Calu3 (cell line): ENCODE measurements at regions not wholly inside any gene's neighbourhood (a gene's known extent, or its start where the extent isn't known, plus 50 kb on each side); places are given as distances from the start of the nearest gene placed in this dataset.

Experiments used
- BruUV-seq: library from RNA; stranded (reverse); fragments of 400-500 nt; replicated peaks from 2 replicates; lab custom pipeline; 2021; lab: Mats Ljungman, UMichigan
- CTCF ChIA-PET: fragments of 300-600 bp; sonication (Branson Sonifier 250); formaldehyde crosslinking; loops from one replicate; lab custom pipeline; 2022; ENCODE audit warnings: antibody characterized with exemption; lab: Charles Lee
- DNase-seq: peaks from one replicate; pipeline ENCODE4 v3.0.0; 2022
- H3K27ac Mint-ChIP-seq: one replicate; pipeline ENCODE4 v1.8.0; 2022; ENCODE audit warnings: mixed read lengths; ENCODE audit not compliant: unreplicated experiment
- H3K27me3 Mint-ChIP-seq: one replicate; pipeline ENCODE4 v1.8.0; 2022; ENCODE audit warnings: mixed read lengths; ENCODE audit not compliant: unreplicated experiment
- H3K36me3 Mint-ChIP-seq: one replicate; pipeline ENCODE4 v1.8.0; 2022; ENCODE audit warnings: mild to moderate bottlenecking, moderate library complexity, mixed read lengths; ENCODE audit not compliant: insufficient read depth, unreplicated experiment
- H3K4me1 Mint-ChIP-seq: one replicate; pipeline ENCODE4 v1.8.0; 2022; ENCODE audit warnings: mild to moderate bottlenecking, low read depth, mixed read lengths; ENCODE audit not compliant: unreplicated experiment
- H3K4me3 Mint-ChIP-seq: one replicate; pipeline ENCODE4 v1.8.0; 2022; ENCODE audit warnings: mild to moderate bottlenecking, low read depth, moderate library complexity, mixed read lengths; ENCODE audit not compliant: unreplicated experiment
- H3K9me3 Mint-ChIP-seq: one replicate; pipeline ENCODE4 v1.8.0; 2022; ENCODE audit warnings: low read depth, mixed read lengths; ENCODE audit not compliant: unreplicated experiment
- intact Hi-C: fragments of 100-400 bp; cut with micrococcal nuclease; formaldehyde crosslinking; loops from one replicate; pipeline ENCODE4 v1.10.0; 2022; ENCODE audit not compliant: unreplicated experiment
- TF ChIP-seq, protein P1 (sequence below): fragments of 200-600 bp; IDR thresholded peaks from one replicate; pipeline ENCODE4 v1.8.0; 2022; ENCODE audit warnings: antibody characterized with exemption; ENCODE audit not compliant: unreplicated experiment

DNA sequence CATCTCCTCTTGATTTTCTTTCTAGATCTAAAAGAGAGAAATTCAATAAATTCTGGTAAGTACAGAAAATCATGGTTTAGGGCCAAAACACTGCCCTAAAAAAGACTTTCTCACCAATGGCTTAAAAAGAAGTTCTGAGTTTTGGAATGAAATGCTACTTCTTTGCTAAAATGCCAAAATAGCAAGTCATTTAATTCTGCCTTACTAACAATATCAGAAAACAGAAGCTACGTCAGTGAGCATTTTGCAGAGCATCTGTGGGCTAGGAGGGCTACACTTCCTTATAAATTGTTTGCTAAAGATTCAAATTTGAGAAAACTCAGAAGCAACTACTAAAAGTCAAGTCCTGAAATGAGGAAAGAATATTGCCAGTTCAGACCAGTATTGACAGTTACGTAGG, 560.8 kb upstream of the CELF2 start:
- no TSS peak for BruUV-seq
- Mint-ChIP-seq H3K4me3 (no peak overlapping the region), H3K9me3 (peaks cover 13% of the 10 kb centered on the region), H3K27me3 (no peaks in the 10 kb centered on the region), H3K36me3 (no peaks in the 10 kb centered on the region), H3K4me1 (no peaks in the 10 kb centered on the region), H3K27ac (no peak overlapping the region)
- intact Hi-C loops = no loop called here
- CTCF ChIA-PET = no interaction called here
- DNase-seq = no peak
- TF ChIP-seq, protein P1, sequence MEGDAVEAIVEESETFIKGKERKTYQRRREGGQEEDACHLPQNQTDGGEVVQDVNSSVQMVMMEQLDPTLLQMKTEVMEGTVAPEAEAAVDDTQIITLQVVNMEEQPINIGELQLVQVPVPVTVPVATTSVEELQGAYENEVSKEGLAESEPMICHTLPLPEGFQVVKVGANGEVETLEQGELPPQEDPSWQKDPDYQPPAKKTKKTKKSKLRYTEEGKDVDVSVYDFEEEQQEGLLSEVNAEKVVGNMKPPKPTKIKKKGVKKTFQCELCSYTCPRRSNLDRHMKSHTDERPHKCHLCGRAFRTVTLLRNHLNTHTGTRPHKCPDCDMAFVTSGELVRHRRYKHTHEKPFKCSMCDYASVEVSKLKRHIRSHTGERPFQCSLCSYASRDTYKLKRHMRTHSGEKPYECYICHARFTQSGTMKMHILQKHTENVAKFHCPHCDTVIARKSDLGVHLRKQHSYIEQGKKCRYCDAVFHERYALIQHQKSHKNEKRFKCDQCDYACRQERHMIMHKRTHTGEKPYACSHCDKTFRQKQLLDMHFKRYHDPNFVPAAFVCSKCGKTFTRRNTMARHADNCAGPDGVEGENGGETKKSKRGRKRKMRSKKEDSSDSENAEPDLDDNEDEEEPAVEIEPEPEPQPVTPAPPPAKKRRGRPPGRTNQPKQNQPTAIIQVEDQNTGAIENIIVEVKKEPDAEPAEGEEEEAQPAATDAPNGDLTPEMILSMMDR = no peak

DNA sequence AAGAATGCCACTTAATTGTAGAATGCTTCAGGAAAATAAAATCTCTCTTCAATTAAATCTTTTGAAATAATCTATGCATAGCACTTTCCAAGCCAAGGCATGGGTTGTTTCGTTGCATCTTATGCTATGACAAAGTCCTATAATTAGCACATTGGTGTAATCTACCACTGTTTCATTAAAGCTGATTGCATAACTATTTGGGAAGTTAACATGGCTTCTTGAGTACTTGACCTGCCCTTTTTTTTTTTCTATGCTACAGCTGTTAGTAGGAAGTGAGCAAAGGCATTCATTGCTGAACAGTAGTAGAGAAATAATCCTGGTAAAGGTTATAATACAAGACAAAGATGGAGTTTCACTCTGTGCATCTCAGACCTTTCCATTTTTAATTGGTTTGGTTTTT, 557.2 kb upstream of the CELF2 start:
- no peaks in the 10 kb centered on the region for H3K27me3 Mint-ChIP-seq
- DNase-seq = no peak
- BruUV-seq = no TSS peak
- intact Hi-C loops = no loop called here
- TF ChIP-seq, protein P1 = no peak
- H3K36me3 Mint-ChIP-seq = no peaks in the 10 kb centered on the region
- no peaks in the 10 kb centered on the region for H3K4me1 Mint-ChIP-seq
- CTCF ChIA-PET = no interaction called here
- peaks cover 7% of the 10 kb centered on the region for H3K9me3 Mint-ChIP-seq
- no peak overlapping the region for H3K27ac Mint-ChIP-seq
- H3K4me3 Mint-ChIP-seq = no peak overlapping the region

DNA sequence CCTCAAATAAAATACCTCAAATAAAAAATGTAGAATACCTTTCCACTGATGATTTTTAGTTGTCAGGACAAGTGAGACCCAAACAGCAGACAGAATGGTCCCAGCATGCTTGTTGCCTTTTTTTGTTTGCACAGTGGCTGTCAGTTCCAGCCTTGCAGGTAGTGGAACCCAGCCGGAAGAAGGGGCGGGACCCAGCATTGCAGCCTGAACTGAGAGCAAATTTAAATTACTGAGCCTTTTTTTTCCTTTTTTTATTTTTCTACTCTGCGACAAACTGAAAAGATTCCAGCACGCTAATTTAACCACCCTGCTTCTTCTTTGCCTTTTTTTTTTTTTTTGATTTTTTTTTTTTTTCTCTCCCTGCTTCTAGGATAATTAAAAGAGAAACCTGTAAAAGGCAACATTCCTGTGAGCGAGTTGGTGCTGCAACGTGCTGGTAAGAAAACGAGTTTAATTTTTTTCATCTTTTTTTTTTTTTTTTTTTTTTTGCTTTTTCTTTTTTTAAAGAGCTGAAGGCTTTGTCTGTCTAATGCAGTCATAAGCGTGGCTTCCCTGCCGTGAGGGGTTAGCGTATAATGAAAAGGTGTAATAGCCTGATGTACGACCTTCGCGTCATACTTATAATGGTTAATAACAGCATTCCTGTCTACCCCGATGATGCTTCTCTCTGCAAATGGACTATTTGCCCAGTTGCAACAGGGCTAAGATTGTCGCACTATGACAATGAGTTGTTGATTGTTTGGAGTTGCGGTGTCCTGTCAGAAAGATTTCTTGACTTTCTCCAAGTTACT, 555.3 kb upstream of the CELF2 start:
- peaks cover 7% of the 10 kb centered on the region for H3K9me3 Mint-ChIP-seq
- no peak overlapping the region for H3K4me3 Mint-ChIP-seq
- no peak overlapping the region for H3K27ac Mint-ChIP-seq
- no peak for DNase-seq
- BruUV-seq = no TSS peak
- TF ChIP-seq, protein P1 = no peak
- H3K27me3 Mint-ChIP-seq = no peaks in the 10 kb centered on the region
- intact Hi-C loops = no loop called here
- H3K4me1 Mint-ChIP-seq = no peaks in the 10 kb centered on the region
- no peaks in the 10 kb centered on the region for H3K36me3 Mint-ChIP-seq
- CTCF ChIA-PET = interaction anchor here (0.6 kb wide), 1 partner anchor 1252 kb away, joined by 6 read pairs; no protein-coding TSS in a partner anchor

DNA sequence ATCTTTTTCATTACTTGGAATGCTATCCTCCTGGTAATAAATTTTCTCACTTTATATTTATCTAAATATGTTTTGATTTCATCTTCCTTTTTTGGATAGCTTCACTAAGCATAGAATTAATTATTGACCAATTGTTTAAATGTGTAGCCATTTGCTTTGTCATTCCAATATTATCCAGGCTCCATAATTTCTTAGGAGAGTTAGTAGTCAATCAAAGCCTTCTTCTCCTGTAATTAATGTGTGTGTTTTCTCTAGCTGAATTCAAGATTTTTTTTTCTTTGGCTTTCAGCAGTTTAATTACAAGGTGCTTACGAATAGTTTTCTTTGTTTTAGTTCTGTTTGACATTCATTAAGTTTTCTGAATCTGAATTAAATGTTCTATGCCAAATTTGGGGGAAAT, 545.9 kb upstream of the CELF2 start:
- CTCF ChIA-PET = no interaction called here
- Mint-ChIP-seq H3K4me3 (no peak overlapping the region), H3K4me1 (no peaks in the 10 kb centered on the region), H3K9me3 (peaks cover 18% of the 10 kb centered on the region), H3K36me3 (no peaks in the 10 kb centered on the region), H3K27ac (no peak overlapping the region), H3K27me3 (no peaks in the 10 kb centered on the region)
- DNase-seq = no peak
- TF ChIP-seq, protein P1 = no peak
- intact Hi-C loops = no loop called here
- no TSS peak for BruUV-seq
